ENCODE measurements at regions not wholly inside any gene's neighbourhood (a gene's known extent, or its start where the extent isn't known, plus 50 kb on each side); places are given as distances from the start of the nearest gene placed in this dataset.

DNA sequence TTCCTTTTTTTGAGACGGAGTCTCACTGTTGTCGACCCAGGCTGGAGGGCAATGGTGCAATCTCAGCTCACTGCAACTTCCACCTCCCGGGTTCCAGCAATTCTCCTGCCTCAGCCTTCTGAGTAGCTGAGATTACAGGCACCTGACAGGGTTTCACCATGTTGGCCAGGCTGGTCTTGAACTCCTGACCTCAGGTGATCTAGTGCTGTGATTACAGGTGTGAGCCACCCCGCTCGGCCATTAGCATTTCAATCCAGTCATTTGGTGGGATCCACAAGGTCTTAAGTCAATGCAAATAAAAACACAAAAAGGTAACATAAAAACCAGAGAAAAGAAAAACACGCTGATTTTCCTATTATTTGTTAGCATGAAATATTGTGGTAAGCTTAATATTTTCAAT lies 1227.2 kb upstream of the TENM4 start:
- in situ Hi-C loops (cut with HindIII; ENCODE audit: low pct_ligation_motif_present, low sequenced_read_pairs): no loop called here
- TF ChIP-seq, protein P1, sequence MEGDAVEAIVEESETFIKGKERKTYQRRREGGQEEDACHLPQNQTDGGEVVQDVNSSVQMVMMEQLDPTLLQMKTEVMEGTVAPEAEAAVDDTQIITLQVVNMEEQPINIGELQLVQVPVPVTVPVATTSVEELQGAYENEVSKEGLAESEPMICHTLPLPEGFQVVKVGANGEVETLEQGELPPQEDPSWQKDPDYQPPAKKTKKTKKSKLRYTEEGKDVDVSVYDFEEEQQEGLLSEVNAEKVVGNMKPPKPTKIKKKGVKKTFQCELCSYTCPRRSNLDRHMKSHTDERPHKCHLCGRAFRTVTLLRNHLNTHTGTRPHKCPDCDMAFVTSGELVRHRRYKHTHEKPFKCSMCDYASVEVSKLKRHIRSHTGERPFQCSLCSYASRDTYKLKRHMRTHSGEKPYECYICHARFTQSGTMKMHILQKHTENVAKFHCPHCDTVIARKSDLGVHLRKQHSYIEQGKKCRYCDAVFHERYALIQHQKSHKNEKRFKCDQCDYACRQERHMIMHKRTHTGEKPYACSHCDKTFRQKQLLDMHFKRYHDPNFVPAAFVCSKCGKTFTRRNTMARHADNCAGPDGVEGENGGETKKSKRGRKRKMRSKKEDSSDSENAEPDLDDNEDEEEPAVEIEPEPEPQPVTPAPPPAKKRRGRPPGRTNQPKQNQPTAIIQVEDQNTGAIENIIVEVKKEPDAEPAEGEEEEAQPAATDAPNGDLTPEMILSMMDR (IDR thresholded peaks at IDR 0.05; ENCODE audit: low read depth, low read length, missing control alignments): no peak
- H3K4me3 ChIP-seq (ENCODE audit: low read depth, low read length): no peak overlapping the region
- H3K36me3 ChIP-seq (replicated peaks): no peaks in the 10 kb centered on the region
- no peak overlapping the region for H3K27ac ChIP-seq
- no peak for DNase-seq
- H3K27me3 ChIP-seq (replicated peaks): no peaks in the 10 kb centered on the region

DNA sequence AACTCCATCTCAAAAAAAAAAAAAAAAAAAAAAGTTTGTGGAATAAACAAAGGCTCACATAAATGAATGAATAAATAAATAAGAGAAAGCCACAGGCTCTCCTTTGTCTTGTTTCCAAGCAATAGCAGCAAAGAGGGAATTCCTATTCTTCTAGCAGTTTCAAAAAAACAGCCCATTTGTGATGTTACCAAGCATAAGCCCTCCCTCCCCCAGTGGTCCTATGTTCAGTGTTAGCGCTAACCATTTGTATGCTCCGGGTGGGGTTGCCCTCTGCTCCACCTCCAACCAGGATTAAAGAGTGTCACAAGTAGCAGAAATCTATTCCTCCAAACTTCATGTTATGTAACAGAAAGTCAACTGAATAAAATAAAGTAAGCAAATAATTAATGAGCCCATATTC lies 1215.0 kb upstream of the TENM4 start:
- in situ Hi-C loops (cut with HindIII; ENCODE audit: low pct_ligation_motif_present, low sequenced_read_pairs): no loop called here
- TF ChIP-seq, protein P1 (IDR thresholded peaks at IDR 0.05; ENCODE audit: low read depth, low read length, missing control alignments): no peak

DNA sequence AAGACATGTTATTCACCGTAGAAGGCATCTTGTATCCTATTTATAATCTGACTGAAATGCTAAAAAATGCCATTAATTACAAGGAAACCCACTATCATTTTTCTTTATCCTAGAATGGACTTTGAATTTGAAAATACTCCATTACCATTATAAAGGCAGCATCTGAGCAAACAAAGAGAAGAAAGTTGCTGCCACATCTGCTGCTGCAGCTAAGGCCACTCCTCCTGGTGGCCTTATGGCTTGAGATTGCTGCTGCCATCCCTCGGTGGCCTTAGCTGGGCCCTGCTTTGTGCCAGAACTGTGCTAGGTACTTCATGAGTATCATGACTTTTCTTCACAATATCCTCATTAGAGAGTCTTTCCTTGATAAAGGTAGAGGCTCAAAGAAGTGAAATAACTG lies 1210.1 kb upstream of the TENM4 start:
- Histone ChIP-seq H3K4me3 (ENCODE audit: low read depth, low read length) (no peak overlapping the region), H3K36me3 (replicated peaks) (no peaks in the 10 kb centered on the region), H3K27me3 (replicated peaks) (no peaks in the 10 kb centered on the region), H3K27ac (no peak overlapping the region)
- TF ChIP-seq, protein P1 (IDR thresholded peaks at IDR 0.05; ENCODE audit: low read depth, low read length, missing control alignments): no peak
- in situ Hi-C loops (cut with HindIII; ENCODE audit: low pct_ligation_motif_present, low sequenced_read_pairs): no loop called here
- no peak for DNase-seq

More for the DNA sequence above, 1215.0 kb upstream of the TENM4 start:
- no peak overlapping the region for H3K4me3 ChIP-seq (ENCODE audit: low read depth, low read length)
- H3K27me3 ChIP-seq (replicated peaks): no peaks in the 10 kb centered on the region
- no peak overlapping the region for H3K27ac ChIP-seq
- no peak for DNase-seq
- H3K36me3 ChIP-seq (replicated peaks): no peaks in the 10 kb centered on the region

DNA sequence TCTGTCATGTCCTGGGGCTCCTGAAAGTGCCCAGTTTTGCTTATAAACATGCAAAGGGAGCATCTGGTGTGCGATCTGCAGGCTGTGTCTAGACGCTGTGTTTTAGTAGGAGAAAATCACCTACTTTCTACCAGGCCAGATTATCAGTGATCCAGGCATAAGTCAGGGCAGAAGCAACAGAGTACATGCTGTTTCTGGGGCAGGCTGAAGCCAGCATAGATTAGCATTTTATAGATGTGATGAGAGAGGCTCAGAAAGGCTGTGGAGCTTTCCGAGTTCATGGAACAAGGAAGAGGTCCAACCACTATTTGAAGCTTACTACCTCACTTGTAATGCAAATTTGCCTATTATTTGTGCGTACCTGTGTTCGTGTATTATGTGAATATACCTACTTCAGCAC lies 1208.4 kb upstream of the TENM4 start:
- Histone ChIP-seq H3K27ac (no peak overlapping the region), H3K4me3 (ENCODE audit: low read depth, low read length) (no peak overlapping the region), H3K36me3 (replicated peaks) (no peaks in the 10 kb centered on the region), H3K27me3 (replicated peaks) (no peaks in the 10 kb centered on the region)
- TF ChIP-seq, protein P1 (IDR thresholded peaks at IDR 0.05; ENCODE audit: low read depth, low read length, missing control alignments): no peak
- no peak for DNase-seq
- in situ Hi-C loops (cut with HindIII; ENCODE audit: low pct_ligation_motif_present, low sequenced_read_pairs): no loop called here

DNA sequence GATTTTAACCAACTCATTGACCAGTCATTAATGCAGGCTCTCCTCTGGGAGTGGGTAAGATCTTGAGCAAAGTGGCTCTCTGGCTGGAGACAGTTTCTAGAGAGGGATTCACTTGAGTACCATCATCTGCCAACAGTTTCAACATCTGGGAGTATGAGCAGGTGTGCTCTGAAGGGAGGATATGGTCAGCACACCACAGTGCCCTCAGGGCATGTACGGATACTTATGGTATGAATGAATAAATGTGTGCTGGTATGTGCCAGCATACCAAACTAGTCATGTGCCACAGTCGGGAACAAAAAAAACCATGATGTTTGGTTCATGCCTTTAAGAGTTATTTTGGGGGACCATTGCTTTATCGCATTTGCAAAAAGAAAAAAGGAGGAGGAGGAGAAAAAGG lies 1197.5 kb upstream of the TENM4 start:
- Histone ChIP-seq H3K27me3 (replicated peaks) (no peaks in the 10 kb centered on the region), H3K4me3 (ENCODE audit: low read depth, low read length) (no peak overlapping the region), H3K27ac (no peak overlapping the region), H3K36me3 (replicated peaks) (no peaks in the 10 kb centered on the region)
- TF ChIP-seq, protein P1 (IDR thresholded peaks at IDR 0.05; ENCODE audit: low read depth, low read length, missing control alignments): no peak
- no peak for DNase-seq
- in situ Hi-C loops (cut with HindIII; ENCODE audit: low pct_ligation_motif_present, low sequenced_read_pairs): no loop called here

DNA sequence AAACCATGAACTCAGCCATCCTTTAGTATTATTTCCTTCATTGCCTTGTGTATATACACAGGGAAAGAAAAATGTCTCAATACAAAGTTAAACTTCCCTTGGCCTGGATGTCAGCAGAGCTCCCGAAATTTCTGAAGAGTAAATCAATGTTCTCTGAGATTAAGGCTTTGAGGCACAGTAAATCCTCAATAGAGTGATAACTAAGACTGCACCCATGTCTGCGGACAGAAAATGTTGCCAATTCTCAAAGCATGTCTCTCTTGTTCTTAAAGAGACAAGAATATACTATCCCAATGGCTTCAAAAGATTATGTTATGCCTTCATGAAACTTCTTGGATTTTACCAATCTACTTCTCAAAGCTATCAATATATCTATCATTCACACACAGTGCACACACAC lies 1196.7 kb upstream of the TENM4 start:
- no peak overlapping the region for H3K4me3 ChIP-seq (ENCODE audit: low read depth, low read length)
- no peak for DNase-seq
- in situ Hi-C loops (cut with HindIII; ENCODE audit: low pct_ligation_motif_present, low sequenced_read_pairs): no loop called here
- H3K27ac ChIP-seq: no peak overlapping the region
- H3K36me3 ChIP-seq (replicated peaks): no peaks in the 10 kb centered on the region
- TF ChIP-seq, protein P1 (IDR thresholded peaks at IDR 0.05; ENCODE audit: low read depth, low read length, missing control alignments): no peak
- H3K27me3 ChIP-seq (replicated peaks): no peaks in the 10 kb centered on the region

Data from brain microvascular endothelial cell (primary cell).